ENCODE measurements at regions not wholly inside any gene's neighbourhood (a gene's known extent, or its start where the extent isn't known, plus 50 kb on each side); places are given as distances from the start of the nearest gene placed in this dataset.
A peak's percentile ranks its signal among the peaks of the same experiment; 100 is the strongest.

DNA sequence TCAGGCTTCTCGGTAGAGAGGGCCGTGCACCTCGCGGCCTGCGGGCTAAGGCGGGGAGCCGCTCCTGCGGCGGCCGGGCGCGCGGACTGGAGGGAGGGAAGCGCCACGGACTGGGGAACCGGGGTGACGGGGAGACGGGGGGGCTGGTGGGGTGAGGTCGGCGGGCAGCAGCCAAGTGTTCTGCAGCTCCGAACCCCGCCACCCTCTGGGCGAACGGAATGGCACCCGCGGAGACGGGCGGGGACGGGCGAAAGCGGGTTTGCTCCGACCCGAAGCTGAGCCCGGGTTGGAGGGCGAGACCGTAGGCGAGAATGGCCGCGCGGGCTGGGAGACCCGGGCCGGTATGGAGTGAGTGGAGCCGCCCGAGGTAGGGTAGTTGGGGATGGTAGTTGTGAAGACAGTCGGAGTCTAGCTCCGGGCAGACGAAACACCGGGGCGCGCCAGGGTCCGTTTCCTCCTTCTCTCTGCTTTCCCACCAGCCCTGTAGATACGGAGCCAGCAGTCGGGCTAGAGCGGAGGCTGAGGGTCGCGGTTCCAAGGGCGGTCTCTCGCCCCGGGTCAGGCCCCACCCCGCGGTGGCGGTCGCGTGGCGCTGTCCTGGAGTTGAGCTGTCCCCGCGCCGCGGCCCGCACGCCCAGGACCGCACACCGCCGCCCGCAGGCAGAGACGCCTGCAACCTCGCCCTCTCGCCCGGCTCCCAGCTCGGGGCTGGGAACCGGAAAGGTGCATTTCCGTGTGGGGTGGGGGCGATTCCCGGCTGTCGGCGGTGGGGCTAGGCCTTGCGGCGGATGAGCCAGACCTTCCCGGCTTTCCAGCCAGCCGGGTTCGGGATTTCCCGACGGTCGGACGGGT, 160.3 kb upstream of the SIX2 start:
- Histone ChIP-seq H3K4me3 (ENCODE audit: low read depth, low read length) (peak overlapping the region; percentile 62), H3K27ac (no peak overlapping the region), H3K36me3 (no peaks in the 10 kb centered on the region), H3K9me3 (ENCODE audit: severe bottlenecking) (no peaks in the 10 kb centered on the region), H3K27me3 (ENCODE audit: insufficient read depth, low read depth, severe bottlenecking) (peaks cover 27% of the 10 kb centered on the region)
- peak; percentile 39 for DNase-seq
- TF ChIP-seq, protein P1, sequence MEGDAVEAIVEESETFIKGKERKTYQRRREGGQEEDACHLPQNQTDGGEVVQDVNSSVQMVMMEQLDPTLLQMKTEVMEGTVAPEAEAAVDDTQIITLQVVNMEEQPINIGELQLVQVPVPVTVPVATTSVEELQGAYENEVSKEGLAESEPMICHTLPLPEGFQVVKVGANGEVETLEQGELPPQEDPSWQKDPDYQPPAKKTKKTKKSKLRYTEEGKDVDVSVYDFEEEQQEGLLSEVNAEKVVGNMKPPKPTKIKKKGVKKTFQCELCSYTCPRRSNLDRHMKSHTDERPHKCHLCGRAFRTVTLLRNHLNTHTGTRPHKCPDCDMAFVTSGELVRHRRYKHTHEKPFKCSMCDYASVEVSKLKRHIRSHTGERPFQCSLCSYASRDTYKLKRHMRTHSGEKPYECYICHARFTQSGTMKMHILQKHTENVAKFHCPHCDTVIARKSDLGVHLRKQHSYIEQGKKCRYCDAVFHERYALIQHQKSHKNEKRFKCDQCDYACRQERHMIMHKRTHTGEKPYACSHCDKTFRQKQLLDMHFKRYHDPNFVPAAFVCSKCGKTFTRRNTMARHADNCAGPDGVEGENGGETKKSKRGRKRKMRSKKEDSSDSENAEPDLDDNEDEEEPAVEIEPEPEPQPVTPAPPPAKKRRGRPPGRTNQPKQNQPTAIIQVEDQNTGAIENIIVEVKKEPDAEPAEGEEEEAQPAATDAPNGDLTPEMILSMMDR (IDR thresholded peaks at IDR 0.05; ENCODE audit: low read depth, low read length) = peak; percentile 26; the same call in 1 of the 2 replicates

DNA sequence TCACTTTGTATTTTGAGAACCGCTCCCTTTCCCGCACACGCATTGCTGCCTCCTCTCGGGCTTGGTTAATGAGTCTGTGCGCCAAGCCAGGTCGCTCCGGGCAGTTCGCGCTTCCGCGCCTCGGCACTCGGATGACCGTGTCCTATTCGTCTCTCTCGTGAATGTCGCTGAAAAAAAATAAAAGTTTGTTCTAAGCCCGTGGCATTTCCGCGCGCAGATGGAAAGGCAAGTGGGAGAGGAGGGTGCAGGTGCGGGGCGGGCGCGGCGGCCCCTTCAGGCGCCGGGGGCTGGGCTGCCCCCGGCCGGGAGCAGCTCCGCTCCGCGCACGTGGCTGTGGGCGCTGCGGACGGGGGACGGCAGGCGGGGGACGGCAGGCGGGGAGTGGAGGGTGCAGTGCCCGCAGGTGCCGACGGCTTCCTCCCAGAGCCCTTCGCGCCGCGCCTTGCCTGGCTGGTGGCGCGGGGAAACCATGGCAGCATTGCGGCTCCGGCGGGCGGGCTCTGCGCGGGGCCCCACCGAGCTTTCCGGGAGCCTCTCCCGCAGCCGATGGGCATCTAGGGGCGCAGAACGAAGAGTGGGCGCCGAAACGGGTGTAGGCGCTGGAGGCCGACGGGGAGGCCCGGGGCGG, 159.6 kb upstream of the SIX2 start:
- Histone ChIP-seq H3K27me3 (ENCODE audit: insufficient read depth, low read depth, severe bottlenecking) (peaks cover 25% of the 10 kb centered on the region), H3K36me3 (no peaks in the 10 kb centered on the region), H3K9me3 (ENCODE audit: severe bottlenecking) (no peaks in the 10 kb centered on the region), H3K4me3 (ENCODE audit: low read depth, low read length) (peak overlapping the region; percentile 62), H3K27ac (no peak overlapping the region)
- DNase-seq = peak; percentile 41
- TF ChIP-seq, protein P1 (IDR thresholded peaks at IDR 0.05; ENCODE audit: low read depth, low read length) = no peak

DNA sequence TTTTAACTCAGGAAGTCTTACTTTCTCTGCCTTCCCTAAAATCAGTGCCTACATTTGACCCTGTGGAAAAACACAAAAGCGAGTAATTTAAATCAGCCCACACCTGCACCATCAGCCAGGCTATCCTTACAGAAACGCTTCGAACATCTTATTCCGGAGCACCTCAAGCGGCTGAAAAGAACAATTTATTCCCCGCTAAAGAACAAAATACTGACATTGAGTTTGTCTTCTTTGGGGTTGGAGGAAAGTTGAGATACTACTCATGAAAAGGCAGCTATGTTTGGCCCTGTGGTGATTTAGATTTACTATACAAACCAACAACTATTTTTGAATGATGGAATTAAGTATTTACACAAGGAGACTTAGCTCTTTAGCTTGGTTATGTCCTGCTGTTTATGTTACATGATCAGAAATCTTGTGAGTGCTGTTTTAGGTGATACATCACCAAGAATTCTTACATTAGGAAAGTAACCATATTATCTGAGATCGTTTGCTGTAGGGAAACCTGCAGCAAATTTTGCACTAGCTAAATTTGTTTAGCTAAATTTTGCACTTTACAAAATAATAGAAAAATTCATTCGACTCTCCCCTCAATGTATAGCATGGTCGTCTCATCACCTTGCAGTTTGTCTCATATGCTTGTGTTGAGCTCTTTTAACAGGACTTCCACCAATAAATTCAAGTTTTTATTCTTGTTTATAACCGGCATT, 158.8 kb upstream of the SIX2 start:
- no peak for DNase-seq
- peak overlapping the region; percentile 62 for H3K4me3 ChIP-seq (ENCODE audit: low read depth, low read length)
- peaks cover 23% of the 10 kb centered on the region for H3K27me3 ChIP-seq (ENCODE audit: insufficient read depth, low read depth, severe bottlenecking)
- H3K9me3 ChIP-seq (ENCODE audit: severe bottlenecking) = no peaks in the 10 kb centered on the region
- no peaks in the 10 kb centered on the region for H3K36me3 ChIP-seq
- no peak overlapping the region for H3K27ac ChIP-seq
- TF ChIP-seq, protein P1 (IDR thresholded peaks at IDR 0.05; ENCODE audit: low read depth, low read length) = no peak

DNA sequence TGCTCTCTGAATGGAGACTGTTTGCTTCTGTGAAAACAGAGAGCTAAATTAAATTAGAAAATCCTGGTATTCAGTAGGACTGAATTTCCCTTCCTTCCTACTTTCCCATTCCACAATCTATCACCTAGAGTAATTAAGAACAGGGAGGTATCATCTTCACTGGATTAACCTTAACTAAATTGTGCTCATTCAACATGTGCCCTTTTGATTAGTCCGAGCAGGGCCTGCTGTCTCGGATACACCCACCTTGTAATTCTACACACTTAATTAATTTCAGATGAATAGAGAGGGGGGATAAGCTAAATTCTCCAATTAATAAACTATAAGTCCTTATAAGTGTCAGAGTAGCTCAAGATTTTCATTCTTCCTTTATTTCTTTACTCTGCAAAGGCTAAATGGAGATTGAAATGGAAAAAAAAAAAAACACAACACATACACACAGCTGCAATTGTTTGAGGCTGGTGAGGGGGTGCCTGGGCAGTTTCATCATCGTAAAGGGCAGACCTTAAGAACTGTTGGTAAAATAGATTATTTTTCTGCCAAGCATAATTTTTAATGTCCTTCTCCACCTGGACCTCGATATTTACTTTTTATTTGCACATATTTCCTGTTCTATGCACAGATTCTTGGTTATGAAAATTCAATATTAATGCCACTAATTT, 157.1 kb upstream of the SIX2 start:
- peaks cover 18% of the 10 kb centered on the region for H3K27me3 ChIP-seq (ENCODE audit: insufficient read depth, low read depth, severe bottlenecking)
- TF ChIP-seq, protein P1 (IDR thresholded peaks at IDR 0.05; ENCODE audit: low read depth, low read length) = no peak
- DNase-seq = no peak
- no peaks in the 10 kb centered on the region for H3K9me3 ChIP-seq (ENCODE audit: severe bottlenecking)
- no peak overlapping the region for H3K4me3 ChIP-seq (ENCODE audit: low read depth, low read length)
- H3K27ac ChIP-seq = no peak overlapping the region
- H3K36me3 ChIP-seq = no peaks in the 10 kb centered on the region

DNA sequence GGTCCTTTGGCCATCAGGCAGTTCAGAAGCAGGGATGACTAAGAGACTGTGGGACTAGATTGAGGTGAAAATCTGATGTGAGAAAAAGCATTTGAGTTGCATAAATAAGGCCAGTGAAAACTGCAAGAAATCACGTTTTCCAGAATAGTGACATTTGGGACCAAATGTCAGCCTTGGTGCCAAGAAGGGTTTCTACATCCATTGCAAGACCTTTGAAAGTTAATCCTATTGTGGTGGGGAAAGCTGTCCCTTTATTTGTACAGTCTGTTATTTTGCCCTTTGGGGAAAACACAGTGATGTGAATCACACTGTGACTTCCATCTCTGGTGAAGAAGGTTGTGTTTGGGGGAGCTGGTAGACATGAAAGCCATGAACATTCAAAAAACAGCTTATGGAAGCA, 153.5 kb upstream of the SIX2 start:
- H3K27me3 ChIP-seq (ENCODE audit: insufficient read depth, low read depth, severe bottlenecking) = no peaks in the 10 kb centered on the region
- peak overlapping the region; percentile 25 for H3K4me3 ChIP-seq (ENCODE audit: low read depth, low read length)
- H3K27ac ChIP-seq = no peak overlapping the region
- no peak for DNase-seq
- H3K36me3 ChIP-seq = no peaks in the 10 kb centered on the region
- TF ChIP-seq, protein P1 (IDR thresholded peaks at IDR 0.05; ENCODE audit: low read depth, low read length) = no peak
- H3K9me3 ChIP-seq (ENCODE audit: severe bottlenecking) = no peaks in the 10 kb centered on the region

Data from WERI-Rb-1 (cell line).